SK-N-SH (cell line): ENCODE measurements at regions not wholly inside any gene's neighbourhood (a gene's known extent, or its start where the extent isn't known, plus 50 kb on each side); places are given as distances from the start of the nearest gene placed in this dataset.

ENCODE experiments used
- CTCF ChIA-PET: fragments of 300-600, 350-600 bp; formaldehyde crosslinking; extraction: SDS; loops from one replicate; lab custom pipeline; 2021; lab: Yijun Ruan, JAX
- POLR2A ChIA-PET: fragments of 350-600 bp; sonication (Branson Sonifier 250); formaldehyde crosslinking; extraction: SDS; loops from one replicate; lab custom pipeline; 2020; ENCODE audit warnings: antibody characterized with exemption, inconsistent platforms; lab: Yijun Ruan, JAX
- DNase-seq: peaks from one replicate; pipeline ENCODE4 v3.0.0; 2012
- H2AFZ ChIP-seq: fragments of 200-600 bp; sonication (generic); 2 replicates; pipeline ENCODE4 v1.8.1; 2016; ENCODE audit warnings: antibody characterized with exemption, mild to moderate bottlenecking, low read depth
- H3F3A ChIP-seq: fragments of 200-600 bp; sonication (generic); replicated peaks from 2 replicates; pipeline ENCODE3; 2016; ENCODE audit warnings: antibody characterized with exemption, mild to moderate bottlenecking; ENCODE audit not compliant: insufficient read depth
- H3K27ac ChIP-seq, 2 experiments: fragments of 200-500 bp in 1 of 2; fragments of 200-600 bp in 1 of 2; sonication (Bioruptor generic) in 1 of 2; sonication (generic), shearing (Covaris generic) in 1 of 2; 2 replicates each; pipeline versions ENCODE4 v1.5.1 to v1.6.1; 2014 to 2016; ENCODE audit warnings: low read depth in 2 of 2, inconsistent platforms in 1 of 2, low read length in 1 of 2, mild to moderate bottlenecking in 1 of 2, mixed read lengths in 1 of 2
- H3K27me3 ChIP-seq: fragments of 200-600 bp; sonication (generic), shearing (Covaris generic); 2 replicates; pipeline ENCODE4 v1.6.1; 2016; ENCODE audit warnings: mixed run types; ENCODE audit not compliant: insufficient read depth
- H3K36me3 ChIP-seq, 2 experiments: fragments of 200-500 bp in 1 of 2; fragments of 200-600 bp in 1 of 2; sonication (Bioruptor generic) in 1 of 2; sonication (generic) in 1 of 2; replicated peaks in 1 of 2; 2 replicates each; pipeline versions ENCODE3 to v1.5.1; 2014 to 2016; ENCODE audit warnings: low read length in 1 of 2, mild to moderate bottlenecking in 1 of 2; ENCODE audit not compliant: insufficient read depth in 2 of 2, control insufficient read depth in 1 of 2
- H3K4me1 ChIP-seq, 2 experiments: fragments of 200-500 bp in 1 of 2; fragments of 200-600 bp in 1 of 2; sonication (Bioruptor generic) in 1 of 2; sonication (generic), shearing (Covaris generic) in 1 of 2; 2 replicates each; pipeline versions ENCODE4 v1.5.1 to v1.6.1; 2014 to 2016; ENCODE audit warnings: low read depth in 1 of 2, low read length in 1 of 2, mixed run types in 1 of 2; ENCODE audit not compliant: insufficient read depth in 2 of 2, control insufficient read depth in 1 of 2
- H3K4me2 ChIP-seq: fragments of 200-600 bp; sonication (generic), shearing (Covaris generic); 2 replicates; pipeline ENCODE4 v1.6.1; 2017; ENCODE audit warnings: mixed run types
- H3K4me3 ChIP-seq, 2 experiments: fragments of 200-500 bp in 1 of 2; fragments of 200-600 bp in 1 of 2; sonication (Bioruptor generic) in 1 of 2; sonication (generic), shearing (Covaris generic) in 1 of 2; 2 replicates each; pipeline versions ENCODE4 v1.5.1 to v1.8.1; 2014 to 2016; ENCODE audit warnings: low read depth in 2 of 2, inconsistent platforms in 1 of 2, low read length in 1 of 2, mild to moderate bottlenecking in 1 of 2, mixed read lengths in 1 of 2, moderate library complexity in 1 of 2
- H3K79me2 ChIP-seq: fragments of 200-600 bp; sonication (generic); 2 replicates; pipeline ENCODE4 v1.8.1; 2017; ENCODE audit warnings: mild to moderate bottlenecking; ENCODE audit not compliant: insufficient read depth
- H3K9ac ChIP-seq: fragments of 200-600 bp; sonication (generic); 2 replicates; pipeline ENCODE4 v1.6.1; 2017; ENCODE audit warnings: mixed run types
- H3K9me2 ChIP-seq: fragments of 200-600 bp; sonication (generic); 2 replicates; pipeline ENCODE4 v1.6.1; 2017; ENCODE audit warnings: mixed run types
- H3K9me3 ChIP-seq: fragments of 200-600 bp; sonication (generic); 2 replicates; pipeline ENCODE4 v1.6.1; 2017; ENCODE audit warnings: mixed run types, mild to moderate bottlenecking, moderate library complexity
- H4K20me1 ChIP-seq: fragments of 200-600 bp; sonication (generic); 2 replicates; pipeline ENCODE4 v1.6.1; 2017; ENCODE audit warnings: mild to moderate bottlenecking, mixed run types; ENCODE audit not compliant: insufficient read depth
- CTCF ChIP-seq: fragments of 200-600 bp; sonication (generic); IDR thresholded peaks from 2 replicates; pipeline ENCODE4 v1.6.1; 2017; ENCODE audit warnings: antibody characterized with exemption, mild to moderate bottlenecking, moderate library complexity
- EZH2phosphoT487 ChIP-seq: fragments of 200-600 bp; sonication (generic); IDR thresholded peaks from 2 replicates; pipeline ENCODE4 v1.6.1; 2017; ENCODE audit warnings: low read depth, mixed run types, mild to moderate bottlenecking, antibody characterized with exemption, moderate library complexity, borderline replicate concordance
- FOXM1 ChIP-seq: IDR thresholded peaks from 2 replicates; pipeline ENCODE4 v1.4.0; 2012; ENCODE audit warnings: low read depth, mild to moderate bottlenecking
- MAX ChIP-seq: IDR thresholded peaks from 2 replicates; pipeline ENCODE4 v1.4.0; 2012; ENCODE audit warnings: low read depth
- MEF2A ChIP-seq: IDR thresholded peaks from 2 replicates; pipeline ENCODE4 v1.4.0; 2012; ENCODE audit warnings: low read depth, borderline replicate concordance
- NFIC ChIP-seq: IDR thresholded peaks from 2 replicates; pipeline ENCODE4 v1.4.0; 2012; ENCODE audit warnings: borderline replicate concordance
- POLR2AphosphoS5 ChIP-seq: IDR thresholded peaks from 2 replicates; pipeline ENCODE4 v1.6.1; 2012; ENCODE audit warnings: low read depth, low read length
- SIN3A ChIP-seq: IDR thresholded peaks from 2 replicates; pipeline ENCODE4 v1.6.1; 2012; ENCODE audit warnings: low read depth, mild to moderate bottlenecking, low read length, moderate library complexity, borderline replicate concordance
- WGBS: methylation state at CpG from one replicate; pipeline ENCODE4 v1.1.6; 2017; ENCODE audit warnings: low lambda C conversion rate; 5-methylcytosine and 5-hydroxymethylcytosine counted together
- TF ChIP-seq, protein P1 (sequence below): fragments of 150-350 bp; IDR thresholded peaks from 2 replicates; pipeline ENCODE4 v1.6.1; 2016; ENCODE audit warnings: mild to moderate bottlenecking, low read depth, low read length
- TF ChIP-seq, protein P2 (sequence below): IDR thresholded peaks from 2 replicates; pipeline ENCODE4 v1.6.1; 2012; ENCODE audit warnings: mild to moderate bottlenecking, low read depth, low read length, moderate library complexity

GRCh38 chr2:226578879-226579278 lies 220.7 kb downstream of the IRS1 start:
- ChIA-PET CTCF (no interaction called here), POLR2A (no interaction called here)
- Histone ChIP-seq H3K79me2 (no peaks in the 10 kb centered on the region), H3K36me3 (no peaks in the 10 kb centered on the region), H4K20me1 (no peaks in the 10 kb centered on the region), H3K4me3 (no peak overlapping the region), H3F3A (peaks cover 14% of the 10 kb centered on the region), H3K27me3 (no peaks in the 10 kb centered on the region), H3K4me1 (peaks cover 0 to 17% of the 10 kb centered on the region in 2 experiments; a peak in 2 of 4 replicates), H2AFZ (no peak overlapping the region), H3K9me3 (no peaks in the 10 kb centered on the region), H3K27ac (no peak overlapping the region), H3K9me2 (no peaks in the 10 kb centered on the region), H3K9ac (no peak overlapping the region), H3K4me2 (no peak overlapping the region)
- DNase-seq, result no peak
- WGBS, result 50% methylated on average over 1 of the region's 1 CpG
- TF ChIP-seq EZH2phosphoT487, result no peak
- TF ChIP-seq POLR2AphosphoS5, result no peak
- TF ChIP-seq MAX, result no peak
- TF ChIP-seq CTCF, result no peak
- no peak for TF ChIP-seq MEF2A
- no peak for TF ChIP-seq FOXM1
- TF ChIP-seq, protein P1, sequence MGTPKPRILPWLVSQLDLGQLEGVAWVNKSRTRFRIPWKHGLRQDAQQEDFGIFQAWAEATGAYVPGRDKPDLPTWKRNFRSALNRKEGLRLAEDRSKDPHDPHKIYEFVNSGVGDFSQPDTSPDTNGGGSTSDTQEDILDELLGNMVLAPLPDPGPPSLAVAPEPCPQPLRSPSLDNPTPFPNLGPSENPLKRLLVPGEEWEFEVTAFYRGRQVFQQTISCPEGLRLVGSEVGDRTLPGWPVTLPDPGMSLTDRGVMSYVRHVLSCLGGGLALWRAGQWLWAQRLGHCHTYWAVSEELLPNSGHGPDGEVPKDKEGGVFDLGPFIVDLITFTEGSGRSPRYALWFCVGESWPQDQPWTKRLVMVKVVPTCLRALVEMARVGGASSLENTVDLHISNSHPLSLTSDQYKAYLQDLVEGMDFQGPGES, result no peak
- no peak for TF ChIP-seq SIN3A

DNA sequence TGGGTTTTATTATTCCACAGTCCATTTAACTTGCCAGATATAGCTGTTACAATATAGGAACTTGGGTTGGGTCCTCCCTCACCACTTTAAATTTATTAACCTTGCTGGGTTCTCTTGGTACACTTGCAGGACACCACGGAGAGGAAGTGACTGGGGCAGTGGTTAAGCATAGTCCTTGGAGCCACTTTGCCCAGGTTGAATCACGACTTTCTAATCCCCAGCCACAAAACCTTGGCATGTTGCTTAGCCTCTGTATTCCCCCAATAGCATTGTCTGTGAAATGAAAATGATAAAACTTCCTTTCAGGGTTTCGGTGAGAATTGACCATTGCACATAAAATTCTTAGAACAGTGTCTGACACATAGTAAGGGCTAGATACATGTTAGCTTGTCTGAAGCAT lies 221.2 kb downstream of the IRS1 start:
- H3K4me3 ChIP-seq, result no peak overlapping the region
- no peaks in the 10 kb centered on the region for H3K79me2 ChIP-seq
- POLR2A ChIA-PET, result no interaction called here
- no peaks in the 10 kb centered on the region for H3K36me3 ChIP-seq
- H3K9me3 ChIP-seq, result no peaks in the 10 kb centered on the region
- H3K27me3 ChIP-seq, result no peaks in the 10 kb centered on the region
- peaks cover 9% of the 10 kb centered on the region for H3F3A ChIP-seq
- no peak for TF ChIP-seq NFIC
- TF ChIP-seq, protein P2, sequence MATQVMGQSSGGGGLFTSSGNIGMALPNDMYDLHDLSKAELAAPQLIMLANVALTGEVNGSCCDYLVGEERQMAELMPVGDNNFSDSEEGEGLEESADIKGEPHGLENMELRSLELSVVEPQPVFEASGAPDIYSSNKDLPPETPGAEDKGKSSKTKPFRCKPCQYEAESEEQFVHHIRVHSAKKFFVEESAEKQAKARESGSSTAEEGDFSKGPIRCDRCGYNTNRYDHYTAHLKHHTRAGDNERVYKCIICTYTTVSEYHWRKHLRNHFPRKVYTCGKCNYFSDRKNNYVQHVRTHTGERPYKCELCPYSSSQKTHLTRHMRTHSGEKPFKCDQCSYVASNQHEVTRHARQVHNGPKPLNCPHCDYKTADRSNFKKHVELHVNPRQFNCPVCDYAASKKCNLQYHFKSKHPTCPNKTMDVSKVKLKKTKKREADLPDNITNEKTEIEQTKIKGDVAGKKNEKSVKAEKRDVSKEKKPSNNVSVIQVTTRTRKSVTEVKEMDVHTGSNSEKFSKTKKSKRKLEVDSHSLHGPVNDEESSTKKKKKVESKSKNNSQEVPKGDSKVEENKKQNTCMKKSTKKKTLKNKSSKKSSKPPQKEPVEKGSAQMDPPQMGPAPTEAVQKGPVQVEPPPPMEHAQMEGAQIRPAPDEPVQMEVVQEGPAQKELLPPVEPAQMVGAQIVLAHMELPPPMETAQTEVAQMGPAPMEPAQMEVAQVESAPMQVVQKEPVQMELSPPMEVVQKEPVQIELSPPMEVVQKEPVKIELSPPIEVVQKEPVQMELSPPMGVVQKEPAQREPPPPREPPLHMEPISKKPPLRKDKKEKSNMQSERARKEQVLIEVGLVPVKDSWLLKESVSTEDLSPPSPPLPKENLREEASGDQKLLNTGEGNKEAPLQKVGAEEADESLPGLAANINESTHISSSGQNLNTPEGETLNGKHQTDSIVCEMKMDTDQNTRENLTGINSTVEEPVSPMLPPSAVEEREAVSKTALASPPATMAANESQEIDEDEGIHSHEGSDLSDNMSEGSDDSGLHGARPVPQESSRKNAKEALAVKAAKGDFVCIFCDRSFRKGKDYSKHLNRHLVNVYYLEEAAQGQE, result no peak
- TF ChIP-seq, all 33 proteins: peak for 0
- no peak overlapping the region for H2AFZ ChIP-seq
- H3K27ac ChIP-seq, result no peak overlapping the region
- no peaks in the 10 kb centered on the region for H4K20me1 ChIP-seq
- WGBS, result 35% methylated on average over 3 of the region's 3 CpGs
- peaks cover 0 to 14% of the 10 kb centered on the region in 2 experiments; a peak in 2 of 4 replicates for H3K4me1 ChIP-seq
- no peak overlapping the region for H3K9ac ChIP-seq
- H3K9me2 ChIP-seq, result no peaks in the 10 kb centered on the region
- no peak overlapping the region for H3K4me2 ChIP-seq
- no peak for DNase-seq
- CTCF ChIA-PET, result no interaction called here
